GM21526 (cell line): ENCODE measurements at regions not wholly inside any gene's neighbourhood (a gene's known extent, or its start where the extent isn't known, plus 50 kb on each side); places are given as distances from the start of the nearest gene placed in this dataset.
"Not testable (repeated sequence)": the region's sequence is repeated elsewhere in the genome, so short reads cannot be mapped to it uniquely, and the experiment has no call there.

ENCODE experiments used
- ATAC-seq: cut with Tn5 transposase; IDR thresholded peaks from one replicate; pipeline ENCODE4 v1.9.1; 2021; ENCODE audit warnings: moderate library complexity; ENCODE audit not compliant: unreplicated experiment, low FRiP score

- no peak for ATAC-seq
Observed at GRCh38 chr12:131647667-131648066, 63.2 kb upstream of the SFSWAP start.

GRCh38 chr12:131655469-131656174 lies 55.3 kb upstream of the SFSWAP start:
- not testable (repeated sequence) for ATAC-seq

- ATAC-seq = not testable (repeated sequence)
Observed at GRCh38 chr12:131656796-131657195, 54.1 kb upstream of the SFSWAP start.

GRCh38 chr12:131658605-131659004 lies 52.3 kb upstream of the SFSWAP start:
- ATAC-seq = not testable (repeated sequence)

GRCh38 chr12:131659484-131659883 lies 51.4 kb upstream of the SFSWAP start:
- ATAC-seq = not testable (repeated sequence)

- not testable (repeated sequence) for ATAC-seq
Observed at GRCh38 chr12:131659976-131660375, 50.9 kb upstream of the SFSWAP start.

- not testable (repeated sequence) for ATAC-seq
Observed at GRCh38 chr12:131660401-131660800, 50.5 kb upstream of the SFSWAP start.
